ENCODE measurements at regions not wholly inside any gene's neighbourhood (a gene's known extent, or its start where the extent isn't known, plus 50 kb on each side); places are given as distances from the start of the nearest gene placed in this dataset.

- Histone ChIP-seq H3K4me3 (IDR thresholded peaks at IDR 0.05; ENCODE audit: insufficient read depth, low read depth, low read length) (no peak overlapping the region), H2AFZ (ENCODE audit: low read depth) (no peak overlapping the region), H3K27ac (no peak overlapping the region), H3K36me3 (ENCODE audit: insufficient read depth) (no peaks in the 10 kb centered on the region), H3K27me3 (ENCODE audit: insufficient read depth, low read depth) (no peaks in the 10 kb centered on the region), H3K79me2 (ENCODE audit: insufficient read depth, low read depth) (no peaks in the 10 kb centered on the region), H4K20me1 (ENCODE audit: insufficient read depth) (no peaks in the 10 kb centered on the region), H3K4me1 (ENCODE audit: low read depth, poor library complexity, severe bottlenecking) (no peaks in the 10 kb centered on the region), H3K4me2 (no peak overlapping the region), H3K9ac (no peak overlapping the region)
- TF ChIP-seq CTCF (conservative IDR thresholded peaks at IDR 0.05; ENCODE audit: low read depth, low read length): no peak
Observed at GRCh38 chr4:148857973-148858534, 415.8 kb upstream of the NR3C2 start.

- H3K4me3 ChIP-seq (IDR thresholded peaks at IDR 0.05; ENCODE audit: insufficient read depth, low read depth, low read length): no peak overlapping the region
- no peaks in the 10 kb centered on the region for H3K27me3 ChIP-seq (ENCODE audit: insufficient read depth, low read depth)
- no peak overlapping the region for H2AFZ ChIP-seq (ENCODE audit: low read depth)
- no peak for TF ChIP-seq CTCF (conservative IDR thresholded peaks at IDR 0.05; ENCODE audit: low read depth, low read length)
- no peaks in the 10 kb centered on the region for H3K36me3 ChIP-seq (ENCODE audit: insufficient read depth)
- no peak overlapping the region for H3K27ac ChIP-seq
- no peak overlapping the region for H3K9ac ChIP-seq
- H3K4me2 ChIP-seq: no peak overlapping the region
- no peaks in the 10 kb centered on the region for H3K4me1 ChIP-seq (ENCODE audit: low read depth, poor library complexity, severe bottlenecking)
- no peaks in the 10 kb centered on the region for H4K20me1 ChIP-seq (ENCODE audit: insufficient read depth)
- no peaks in the 10 kb centered on the region for H3K79me2 ChIP-seq (ENCODE audit: insufficient read depth, low read depth)
Observed at GRCh38 chr4:148857239-148857972, 415.2 kb upstream of the NR3C2 start.

GRCh38 chr4:148854203-148854602 lies 412.0 kb upstream of the NR3C2 start:
- no peaks in the 10 kb centered on the region for H4K20me1 ChIP-seq (ENCODE audit: insufficient read depth)
- no peaks in the 10 kb centered on the region for H3K4me1 ChIP-seq (ENCODE audit: low read depth, poor library complexity, severe bottlenecking)
- no peak for TF ChIP-seq CTCF (conservative IDR thresholded peaks at IDR 0.05; ENCODE audit: low read depth, low read length)
- H3K79me2 ChIP-seq (ENCODE audit: insufficient read depth, low read depth): no peaks in the 10 kb centered on the region
- no peak overlapping the region for H3K4me3 ChIP-seq (IDR thresholded peaks at IDR 0.05; ENCODE audit: insufficient read depth, low read depth, low read length)
- no peak overlapping the region for H3K27ac ChIP-seq
- no peak overlapping the region for H3K4me2 ChIP-seq
- no peaks in the 10 kb centered on the region for H3K27me3 ChIP-seq (ENCODE audit: insufficient read depth, low read depth)
- H3K36me3 ChIP-seq (ENCODE audit: insufficient read depth): no peaks in the 10 kb centered on the region
- H3K9ac ChIP-seq: no peak overlapping the region
- H2AFZ ChIP-seq (ENCODE audit: low read depth): no peak overlapping the region

- no peak overlapping the region for H3K9ac ChIP-seq
- no peak overlapping the region for H3K27ac ChIP-seq
- no peaks in the 10 kb centered on the region for H3K4me1 ChIP-seq (ENCODE audit: low read depth, poor library complexity, severe bottlenecking)
- H4K20me1 ChIP-seq (ENCODE audit: insufficient read depth): no peaks in the 10 kb centered on the region
- H3K4me3 ChIP-seq (IDR thresholded peaks at IDR 0.05; ENCODE audit: insufficient read depth, low read depth, low read length): no peak overlapping the region
- H2AFZ ChIP-seq (ENCODE audit: low read depth): no peak overlapping the region; the same call in 1 of the 2 replicates
- H3K36me3 ChIP-seq (ENCODE audit: insufficient read depth): no peaks in the 10 kb centered on the region
- no peaks in the 10 kb centered on the region for H3K27me3 ChIP-seq (ENCODE audit: insufficient read depth, low read depth)
- no peak overlapping the region for H3K4me2 ChIP-seq
- no peaks in the 10 kb centered on the region for H3K79me2 ChIP-seq (ENCODE audit: insufficient read depth, low read depth)
- no peak for TF ChIP-seq CTCF (conservative IDR thresholded peaks at IDR 0.05; ENCODE audit: low read depth, low read length)
Observed at GRCh38 chr4:148852092-148852699, 410.0 kb upstream of the NR3C2 start.
